Activated naive CD8-positive, alpha-beta T cell treated with anti-CD3 and anti-CD28 coated beads, Interleukin-2, amount 50 U/mL, for 24 hours (primary cell): ENCODE measurements at regions not wholly inside any gene's neighbourhood (a gene's known extent, or its start where the extent isn't known, plus 50 kb on each side); places are given as distances from the start of the nearest gene placed in this dataset.

ENCODE experiments used
- ATAC-seq: fragments of 150-1000 bp; cut with Tn5 transposase; one replicate; pipeline ENCODE4 v1.10.0; 2021
- DNase-seq: peaks from one replicate; pipeline ENCODE4 v3.0.0; 2021
- H3K27ac Mint-ChIP-seq: one replicate; pipeline ENCODE4 v1.8.0; 2021; ENCODE audit warnings: mild to moderate bottlenecking, mixed read lengths
- H3K27me3 Mint-ChIP-seq: one replicate; pipeline ENCODE4 v1.8.0; 2021; ENCODE audit warnings: mixed read lengths
- H3K36me3 Mint-ChIP-seq: one replicate; pipeline ENCODE4 v1.8.0; 2021; ENCODE audit warnings: low read depth, mixed read lengths
- H3K4me1 Mint-ChIP-seq: one replicate; pipeline ENCODE4 v1.8.0; 2021; ENCODE audit warnings: mixed read lengths
- H3K4me3 Mint-ChIP-seq: one replicate; pipeline ENCODE4 v1.8.0; 2021; ENCODE audit warnings: mild to moderate bottlenecking, moderate library complexity, mixed read lengths
- H3K9me3 Mint-ChIP-seq: one replicate; pipeline ENCODE4 v1.8.0; 2021; ENCODE audit warnings: mixed read lengths

DNA sequence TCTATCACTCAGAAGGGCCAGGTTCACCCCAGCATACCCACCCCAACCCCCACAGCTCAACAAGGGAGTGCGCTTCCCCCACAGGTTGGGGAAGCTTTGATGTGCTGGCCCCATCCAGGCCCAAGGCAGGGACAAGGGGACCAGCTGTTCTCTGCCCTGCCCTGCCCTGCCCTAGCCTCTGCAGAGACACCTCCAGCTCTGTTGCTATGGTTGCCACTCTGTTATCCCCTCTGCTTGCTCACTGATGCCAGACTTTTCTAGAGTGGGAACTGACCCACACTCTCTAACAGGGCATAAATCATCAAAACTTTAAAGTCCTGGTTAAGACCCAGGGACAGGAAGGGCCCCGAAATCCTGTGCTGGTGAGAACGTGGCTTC lies 50.4 kb upstream of the ENPP7 start:
- no peak overlapping the region for H3K4me3 Mint-ChIP-seq
- no peaks in the 10 kb centered on the region for H3K36me3 Mint-ChIP-seq
- no peaks in the 10 kb centered on the region for H3K4me1 Mint-ChIP-seq
- H3K9me3 Mint-ChIP-seq, result no peaks in the 10 kb centered on the region
- no peak overlapping the region for H3K27ac Mint-ChIP-seq
- ATAC-seq, result no peak
- DNase-seq, result no peak
- H3K27me3 Mint-ChIP-seq, result peaks cover 22% of the 10 kb centered on the region

- peaks cover 22% of the 10 kb centered on the region for H3K27me3 Mint-ChIP-seq
- no peak overlapping the region for H3K4me3 Mint-ChIP-seq
- H3K36me3 Mint-ChIP-seq, result no peaks in the 10 kb centered on the region
Observed at GRCh38 chr17:79679631-79680317, 51.0 kb upstream of the ENPP7 start.

GRCh38 chr17:79678736-79679255 lies 51.9 kb upstream of the ENPP7 start:
- peaks cover 22% of the 10 kb centered on the region for H3K27me3 Mint-ChIP-seq
- no peak overlapping the region for H3K27ac Mint-ChIP-seq
- H3K36me3 Mint-ChIP-seq, result no peaks in the 10 kb centered on the region
- no peak for ATAC-seq
- H3K4me1 Mint-ChIP-seq, result no peaks in the 10 kb centered on the region
- no peak overlapping the region for H3K4me3 Mint-ChIP-seq
- DNase-seq, result no peak
- H3K9me3 Mint-ChIP-seq, result peaks cover 2% of the 10 kb centered on the region

More at GRCh38 chr17:79679631-79680317, 51.0 kb upstream of the ENPP7 start:
- DNase-seq (no peak), ATAC-seq (no peak)
- H3K27ac Mint-ChIP-seq, result no peak overlapping the region
- no peaks in the 10 kb centered on the region for H3K4me1 Mint-ChIP-seq
- H3K9me3 Mint-ChIP-seq, result no peaks in the 10 kb centered on the region

DNA sequence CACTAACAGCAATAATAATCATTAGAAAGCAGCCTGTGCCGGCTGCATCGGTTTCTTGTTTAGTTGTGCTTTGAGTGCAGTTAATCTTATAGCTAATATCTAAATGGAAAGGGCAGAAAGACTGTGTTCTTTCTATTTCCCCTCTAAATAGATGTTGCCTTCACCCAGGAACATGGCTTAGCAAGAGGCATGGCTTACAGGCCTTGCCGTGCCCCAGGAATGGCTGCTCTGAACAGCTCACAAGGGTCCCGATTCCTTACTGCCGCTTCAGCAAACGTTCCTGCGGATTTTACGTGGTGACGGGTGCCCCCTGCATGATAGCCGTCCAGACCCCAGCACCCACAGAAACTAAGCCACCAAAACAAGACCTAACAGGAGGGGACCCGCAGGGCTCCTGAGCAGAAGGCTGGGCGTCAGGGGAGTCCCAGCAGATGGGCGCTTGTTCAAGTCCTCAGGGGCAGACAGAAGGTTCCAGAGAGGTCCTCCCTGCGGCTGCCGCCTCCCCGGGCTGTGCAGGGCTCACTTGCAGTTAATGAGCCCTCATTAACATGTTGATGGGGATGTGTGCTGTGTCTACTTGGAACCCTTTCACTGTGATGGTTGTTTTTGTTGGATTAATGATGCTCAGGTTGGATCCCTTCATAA lies 52.5 kb upstream of the ENPP7 start:
- Mint-ChIP-seq H3K27me3 (peaks cover 23% of the 10 kb centered on the region), H3K9me3 (peaks cover 8% of the 10 kb centered on the region), H3K27ac (no peak overlapping the region), H3K4me3 (no peak overlapping the region), H3K4me1 (no peaks in the 10 kb centered on the region), H3K36me3 (peaks cover 1% of the 10 kb centered on the region)
- no peak for ATAC-seq
- DNase-seq, result no peak

GRCh38 chr17:79677646-79678045 lies 53.1 kb upstream of the ENPP7 start:
- ATAC-seq (no peak), DNase-seq (no peak)
- Mint-ChIP-seq H3K9me3 (peaks cover 9% of the 10 kb centered on the region), H3K27ac (no peak overlapping the region), H3K4me1 (no peaks in the 10 kb centered on the region), H3K27me3 (peaks cover 23% of the 10 kb centered on the region), H3K36me3 (peaks cover 1% of the 10 kb centered on the region), H3K4me3 (no peak overlapping the region)

GRCh38 chr17:79676796-79677195 lies 53.9 kb upstream of the ENPP7 start:
- Mint-ChIP-seq H3K9me3 (peaks cover 9% of the 10 kb centered on the region), H3K36me3 (peaks cover 3% of the 10 kb centered on the region), H3K4me1 (no peaks in the 10 kb centered on the region), H3K27me3 (peaks cover 23% of the 10 kb centered on the region), H3K27ac (no peak overlapping the region), H3K4me3 (no peak overlapping the region)
- no peak for ATAC-seq
- DNase-seq, result no peak

DNA sequence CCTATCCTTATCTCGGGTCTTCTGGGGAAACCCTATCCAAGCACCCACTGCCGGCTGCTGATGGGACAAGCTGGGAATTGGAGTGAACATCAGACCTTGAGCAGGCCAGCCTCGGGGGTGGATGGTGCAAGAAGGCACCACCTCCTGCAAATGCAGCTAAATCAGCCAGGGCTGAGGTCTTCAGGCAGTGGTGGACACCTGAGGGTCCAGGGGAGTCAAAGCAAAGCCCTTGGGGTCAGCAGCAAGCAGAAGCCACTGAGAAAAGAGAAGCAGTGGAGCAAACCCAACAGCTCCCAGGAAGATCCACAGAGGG lies 55.4 kb upstream of the ENPP7 start:
- no peak for ATAC-seq
- DNase-seq, result no peak
- Mint-ChIP-seq H3K4me1 (no peaks in the 10 kb centered on the region), H3K27me3 (peaks cover 16% of the 10 kb centered on the region), H3K9me3 (peaks cover 9% of the 10 kb centered on the region), H3K36me3 (peaks cover 3% of the 10 kb centered on the region), H3K27ac (no peak overlapping the region), H3K4me3 (no peak overlapping the region)

DNA sequence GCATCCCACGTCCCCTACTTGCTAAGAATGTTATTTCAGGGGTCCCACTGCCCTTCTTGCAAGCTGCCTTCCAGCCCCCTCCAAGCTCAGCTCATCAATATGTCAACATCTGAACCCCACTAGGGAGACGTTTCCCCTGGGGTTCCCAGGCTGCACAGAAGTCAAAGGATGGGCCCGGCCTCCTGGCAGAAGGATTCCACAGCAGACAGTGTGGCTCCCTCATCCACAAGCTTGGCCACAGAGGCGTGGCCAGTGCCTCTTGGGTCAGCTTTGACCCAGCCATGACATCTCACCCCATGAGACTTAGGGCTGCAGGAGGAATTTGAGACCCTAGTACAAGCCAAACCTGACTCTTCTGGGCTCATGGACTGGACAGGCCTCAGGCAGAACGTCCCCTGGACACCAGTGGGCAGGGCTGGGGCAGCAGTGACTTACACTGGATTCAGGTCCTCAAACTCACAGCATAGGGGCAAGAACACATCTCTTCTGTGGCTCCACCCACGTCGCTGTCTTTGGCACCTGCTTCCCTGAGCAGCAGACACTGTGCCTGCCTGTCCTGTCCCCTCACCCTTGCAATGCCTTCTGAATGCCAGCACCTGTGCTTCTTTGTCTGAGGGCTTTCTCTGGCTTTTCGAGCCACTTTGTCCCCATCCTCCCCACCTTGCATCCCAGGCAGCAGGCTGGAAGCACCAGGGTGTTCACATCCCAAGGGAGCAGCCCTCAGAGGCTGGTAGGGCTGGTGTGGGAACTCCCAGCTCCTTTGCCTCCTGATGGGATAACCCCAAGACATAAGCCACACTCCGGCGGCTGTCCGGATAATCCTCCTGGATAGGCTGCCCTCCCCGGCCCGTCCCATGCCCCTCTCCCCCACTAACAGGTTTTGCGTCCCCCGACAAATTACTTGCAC lies 56.0 kb upstream of the ENPP7 start:
- Mint-ChIP-seq H3K4me3 (no peak overlapping the region), H3K27me3 (peaks cover 18% of the 10 kb centered on the region)
- ATAC-seq, result no peak

DNA sequence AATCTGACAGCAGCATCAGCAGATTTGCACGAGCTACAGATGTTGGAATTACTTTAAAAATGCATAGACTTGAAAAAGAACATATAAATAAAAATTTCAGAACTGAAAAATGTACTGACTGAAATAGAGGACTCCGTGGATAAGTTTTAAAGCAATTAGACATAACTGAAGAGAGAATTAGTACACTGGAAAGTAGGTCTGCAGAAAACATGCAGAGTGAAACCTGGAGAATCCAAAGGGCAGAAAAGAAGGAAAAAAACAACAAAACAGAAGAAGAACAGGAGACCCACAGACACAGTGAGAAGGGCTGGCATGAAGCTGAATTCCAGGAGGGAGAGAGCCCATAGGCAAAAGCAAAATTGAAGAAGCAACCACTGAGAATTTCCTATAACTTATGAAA lies 57.2 kb upstream of the ENPP7 start:
- DNase-seq (no peak), ATAC-seq (no peak)
- H3K36me3 Mint-ChIP-seq, result peaks cover 3% of the 10 kb centered on the region
- peaks cover 9% of the 10 kb centered on the region for H3K9me3 Mint-ChIP-seq
- no peak overlapping the region for H3K27ac Mint-ChIP-seq
- H3K4me3 Mint-ChIP-seq, result no peak overlapping the region
- no peaks in the 10 kb centered on the region for H3K4me1 Mint-ChIP-seq
- peaks cover 22% of the 10 kb centered on the region for H3K27me3 Mint-ChIP-seq

More for the DNA sequence above, 56.0 kb upstream of the ENPP7 start:
- Mint-ChIP-seq H3K9me3 (peaks cover 9% of the 10 kb centered on the region), H3K27ac (no peak overlapping the region), H3K4me1 (no peaks in the 10 kb centered on the region), H3K36me3 (peaks cover 3% of the 10 kb centered on the region)
- no peak for DNase-seq

DNA sequence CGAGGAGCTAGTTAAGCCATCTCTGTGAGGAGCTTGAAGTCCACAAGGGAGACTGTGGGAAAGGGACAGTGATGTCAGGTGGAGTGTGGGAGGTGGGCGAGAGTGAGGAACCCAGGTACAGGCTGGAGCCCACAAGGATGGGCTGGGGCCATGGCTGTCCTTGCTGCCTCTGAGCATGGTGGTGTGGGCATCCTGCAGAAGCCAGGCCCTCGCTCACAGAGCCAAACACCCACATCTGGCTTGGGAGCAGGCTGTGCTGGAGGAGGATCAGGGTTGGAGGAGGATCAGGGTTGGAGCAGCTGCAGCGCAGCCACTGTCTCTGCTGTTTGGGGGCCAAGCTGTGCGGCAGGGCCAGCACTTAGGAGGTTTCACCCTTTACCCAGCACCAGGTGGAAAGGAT lies 58.2 kb upstream of the ENPP7 start:
- peaks cover 3% of the 10 kb centered on the region for H3K36me3 Mint-ChIP-seq
- H3K27me3 Mint-ChIP-seq, result peaks cover 25% of the 10 kb centered on the region
- DNase-seq (no peak), ATAC-seq (no peak)
- H3K4me3 Mint-ChIP-seq, result no peak overlapping the region
- no peak overlapping the region for H3K27ac Mint-ChIP-seq
- H3K9me3 Mint-ChIP-seq, result peaks cover 9% of the 10 kb centered on the region
- H3K4me1 Mint-ChIP-seq, result no peaks in the 10 kb centered on the region

- Mint-ChIP-seq H3K27me3 (peaks cover 34% of the 10 kb centered on the region), H3K36me3 (peaks cover 3% of the 10 kb centered on the region), H3K9me3 (peaks cover 9% of the 10 kb centered on the region), H3K27ac (no peak overlapping the region), H3K4me3 (no peak overlapping the region), H3K4me1 (no peaks in the 10 kb centered on the region)
- no peak for DNase-seq
- ATAC-seq, result no peak
Observed at GRCh38 chr17:79671085-79671694, 59.6 kb upstream of the ENPP7 start.

GRCh38 chr17:79670537-79671084 lies 59.8 kb upstream of the RBFOX3 start:
- no peak overlapping the region for H3K4me3 Mint-ChIP-seq
- peaks cover 3% of the 10 kb centered on the region for H3K36me3 Mint-ChIP-seq
- H3K27ac Mint-ChIP-seq, result no peak overlapping the region
- peaks cover 35% of the 10 kb centered on the region for H3K27me3 Mint-ChIP-seq
- no peak for ATAC-seq
- no peaks in the 10 kb centered on the region for H3K4me1 Mint-ChIP-seq
- peaks cover 9% of the 10 kb centered on the region for H3K9me3 Mint-ChIP-seq
- no peak for DNase-seq

- H3K27me3 Mint-ChIP-seq, result peaks cover 38% of the 10 kb centered on the region
Observed at GRCh38 chr17:79669861-79670260, 59.0 kb upstream of the RBFOX3 start.

More at GRCh38 chr17:79669861-79670260, 59.0 kb upstream of the RBFOX3 start:
- peaks cover 3% of the 10 kb centered on the region for H3K36me3 Mint-ChIP-seq
- H3K4me1 Mint-ChIP-seq, result no peaks in the 10 kb centered on the region
- H3K9me3 Mint-ChIP-seq, result peaks cover 9% of the 10 kb centered on the region
- ATAC-seq, result no peak
- DNase-seq, result no peak
- H3K4me3 Mint-ChIP-seq, result no peak overlapping the region
- no peak overlapping the region for H3K27ac Mint-ChIP-seq
